PC-9 (cell line): ENCODE measurements at regions not wholly inside any gene's neighbourhood (a gene's known extent, or its start where the extent isn't known, plus 50 kb on each side); places are given as distances from the start of the nearest gene placed in this dataset.

Experiments
- CTCF ChIP-seq: fragments of 200-600 bp; sonication (generic); conservative IDR thresholded peaks from 2 replicates; pipeline ENCODE4 v1.6.1; 2017; ENCODE audit warnings: mixed run types, antibody characterized with exemption, mild to moderate bottlenecking, moderate library complexity
- EZH2 ChIP-seq: fragments of 200-600 bp; sonication (generic); IDR thresholded peaks from 2 replicates; pipeline ENCODE4 v1.8.0; 2017; ENCODE audit warnings: antibody characterized with exemption, low read depth

- TF ChIP-seq CTCF = no peak
- TF ChIP-seq EZH2 = no peak
These were observed 82.8 kb upstream of the KCTD1 start for GRCh38 chr18:26631135-26631534.
